ENCODE measurements at regions not wholly inside any gene's neighbourhood (a gene's known extent, or its start where the extent isn't known, plus 50 kb on each side); places are given as distances from the start of the nearest gene placed in this dataset.

DNA sequence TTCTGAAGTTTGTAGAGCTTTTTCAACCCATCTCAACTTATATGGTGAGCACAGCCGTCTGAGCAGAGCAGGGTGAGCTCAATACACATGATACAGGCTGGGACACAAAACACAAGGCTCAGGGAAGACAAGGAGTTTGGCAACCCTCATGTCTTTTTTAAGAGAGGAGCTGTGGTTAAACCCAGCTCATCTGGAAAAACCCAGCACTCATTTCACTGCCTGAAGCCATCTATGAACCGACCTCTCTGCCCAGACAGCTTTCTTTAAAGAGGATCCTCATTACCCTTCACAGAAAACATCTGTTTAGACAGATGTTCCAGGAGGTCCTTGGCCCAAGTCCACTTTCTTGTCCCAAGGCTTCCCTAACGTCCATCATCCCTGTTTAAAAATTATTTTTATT lies 170.0 kb upstream of the TSHZ3 start:
- no peak for DNase-seq
- no peak overlapping the region for H3K27ac ChIP-seq (ENCODE audit: low read length)

DNA sequence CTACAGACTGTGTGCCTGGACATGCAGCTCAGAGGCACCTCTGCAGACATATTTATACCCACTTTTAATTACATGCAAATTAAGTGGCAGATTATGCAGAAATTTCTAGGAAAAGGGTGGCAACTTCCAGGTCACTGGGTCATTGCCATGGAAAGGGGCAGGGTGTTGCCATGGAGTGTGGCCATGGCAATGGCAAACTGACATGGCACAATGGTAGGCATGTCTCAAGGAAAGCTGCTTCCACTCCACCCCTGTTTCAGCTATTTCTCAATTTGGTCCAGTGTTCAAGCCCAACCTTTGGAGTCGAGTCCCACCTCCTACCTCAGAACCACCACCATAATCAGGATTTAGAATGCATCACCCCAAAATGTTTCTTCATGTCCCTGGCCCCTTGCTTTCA lies 170.7 kb upstream of the TSHZ3 start:
- Histone ChIP-seq H3K27ac (ENCODE audit: low read length) (no peak overlapping the region), H3K4me3 (ENCODE audit: low read length) (no peak overlapping the region), H3K79me2 (ENCODE audit: low read length) (no peaks in the 10 kb centered on the region), H3K9ac (ENCODE audit: low read length) (no peak overlapping the region), H3K4me2 (ENCODE audit: low read depth, low read length) (no peak overlapping the region), H3K4me1 (ENCODE audit: low read length) (no peaks in the 10 kb centered on the region), H2AFZ (ENCODE audit: low read length) (no peak overlapping the region), H3K9me3 (replicated peaks; ENCODE audit: insufficient read depth, low read length) (no peaks in the 10 kb centered on the region), H4K20me1 (ENCODE audit: insufficient read depth, low read length) (no peaks in the 10 kb centered on the region), H3F3A (ENCODE audit: insufficient read depth, low read length) (no peaks in the 10 kb centered on the region), H3K9me2 (replicated peaks; ENCODE audit: insufficient read depth, low read length) (no peaks in the 10 kb centered on the region), H3K27me3 (replicated peaks; ENCODE audit: insufficient read depth, low read length) (peaks cover 53% of the 10 kb centered on the region), H3K36me3 (replicated peaks; ENCODE audit: insufficient read depth, low read length) (no peaks in the 10 kb centered on the region)
- DNase-seq: no peak
- TF ChIP-seq EZH2phosphoT487 (IDR thresholded peaks at IDR 0.05; ENCODE audit: low read length) (no peak), EZH2 (optimal IDR thresholded peaks at IDR 0.05; ENCODE audit: low read depth, low read length) (no peak)
- TF ChIP-seq, protein P1, sequence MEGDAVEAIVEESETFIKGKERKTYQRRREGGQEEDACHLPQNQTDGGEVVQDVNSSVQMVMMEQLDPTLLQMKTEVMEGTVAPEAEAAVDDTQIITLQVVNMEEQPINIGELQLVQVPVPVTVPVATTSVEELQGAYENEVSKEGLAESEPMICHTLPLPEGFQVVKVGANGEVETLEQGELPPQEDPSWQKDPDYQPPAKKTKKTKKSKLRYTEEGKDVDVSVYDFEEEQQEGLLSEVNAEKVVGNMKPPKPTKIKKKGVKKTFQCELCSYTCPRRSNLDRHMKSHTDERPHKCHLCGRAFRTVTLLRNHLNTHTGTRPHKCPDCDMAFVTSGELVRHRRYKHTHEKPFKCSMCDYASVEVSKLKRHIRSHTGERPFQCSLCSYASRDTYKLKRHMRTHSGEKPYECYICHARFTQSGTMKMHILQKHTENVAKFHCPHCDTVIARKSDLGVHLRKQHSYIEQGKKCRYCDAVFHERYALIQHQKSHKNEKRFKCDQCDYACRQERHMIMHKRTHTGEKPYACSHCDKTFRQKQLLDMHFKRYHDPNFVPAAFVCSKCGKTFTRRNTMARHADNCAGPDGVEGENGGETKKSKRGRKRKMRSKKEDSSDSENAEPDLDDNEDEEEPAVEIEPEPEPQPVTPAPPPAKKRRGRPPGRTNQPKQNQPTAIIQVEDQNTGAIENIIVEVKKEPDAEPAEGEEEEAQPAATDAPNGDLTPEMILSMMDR (IDR thresholded peaks at IDR 0.05; ENCODE audit: low read length): no peak

More for the DNA sequence above, 170.0 kb upstream of the TSHZ3 start:
- no peak for TF ChIP-seq EZH2phosphoT487 (IDR thresholded peaks at IDR 0.05; ENCODE audit: low read length)
- TF ChIP-seq, protein P1 (IDR thresholded peaks at IDR 0.05; ENCODE audit: low read length): no peak
- no peak for TF ChIP-seq EZH2 (optimal IDR thresholded peaks at IDR 0.05; ENCODE audit: low read depth, low read length)
- no peaks in the 10 kb centered on the region for H3K9me2 ChIP-seq (replicated peaks; ENCODE audit: insufficient read depth, low read length)
- H3K27me3 ChIP-seq (replicated peaks; ENCODE audit: insufficient read depth, low read length): peaks cover 52% of the 10 kb centered on the region
- H3K9ac ChIP-seq (ENCODE audit: low read length): no peak overlapping the region
- H3K4me2 ChIP-seq (ENCODE audit: low read depth, low read length): no peak overlapping the region
- H3K36me3 ChIP-seq (replicated peaks; ENCODE audit: insufficient read depth, low read length): no peaks in the 10 kb centered on the region
- no peaks in the 10 kb centered on the region for H4K20me1 ChIP-seq (ENCODE audit: insufficient read depth, low read length)
- no peak overlapping the region for H2AFZ ChIP-seq (ENCODE audit: low read length)
- no peaks in the 10 kb centered on the region for H3K79me2 ChIP-seq (ENCODE audit: low read length)
- no peaks in the 10 kb centered on the region for H3K9me3 ChIP-seq (replicated peaks; ENCODE audit: insufficient read depth, low read length)
- H3F3A ChIP-seq (ENCODE audit: insufficient read depth, low read length): no peaks in the 10 kb centered on the region
- H3K4me1 ChIP-seq (ENCODE audit: low read length): no peaks in the 10 kb centered on the region
- no peak overlapping the region for H3K4me3 ChIP-seq (ENCODE audit: low read length)

DNA sequence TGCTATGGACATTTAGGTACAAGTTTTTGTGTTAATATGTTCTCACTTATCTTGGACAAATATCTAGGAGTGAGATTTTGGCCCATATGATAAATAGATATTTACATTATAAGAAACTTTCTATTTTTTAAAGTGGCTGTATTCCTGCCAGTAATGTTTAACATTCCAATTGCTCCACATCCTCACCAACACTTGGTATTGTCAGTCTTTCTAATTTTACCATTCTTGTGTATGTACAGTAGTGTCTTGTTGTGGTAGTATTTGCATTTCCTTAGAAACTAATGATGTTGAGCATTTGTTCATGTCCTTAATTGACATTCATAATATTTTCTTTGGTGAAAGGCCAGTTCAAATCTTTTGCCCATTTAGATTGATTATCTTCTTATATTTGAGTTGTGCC lies 171.4 kb upstream of the TSHZ3 start:
- Histone ChIP-seq H3K4me2 (ENCODE audit: low read depth, low read length) (no peak overlapping the region), H3K9me3 (replicated peaks; ENCODE audit: insufficient read depth, low read length) (no peaks in the 10 kb centered on the region), H3K4me1 (ENCODE audit: low read length) (no peaks in the 10 kb centered on the region), H3K79me2 (ENCODE audit: low read length) (no peaks in the 10 kb centered on the region), H3F3A (ENCODE audit: insufficient read depth, low read length) (no peaks in the 10 kb centered on the region), H3K27me3 (replicated peaks; ENCODE audit: insufficient read depth, low read length) (peaks cover 46% of the 10 kb centered on the region), H3K27ac (ENCODE audit: low read length) (no peak overlapping the region), H3K4me3 (ENCODE audit: low read length) (no peak overlapping the region), H4K20me1 (ENCODE audit: insufficient read depth, low read length) (no peaks in the 10 kb centered on the region), H3K9me2 (replicated peaks; ENCODE audit: insufficient read depth, low read length) (no peaks in the 10 kb centered on the region), H2AFZ (ENCODE audit: low read length) (no peak overlapping the region), H3K36me3 (replicated peaks; ENCODE audit: insufficient read depth, low read length) (no peaks in the 10 kb centered on the region), H3K9ac (ENCODE audit: low read length) (no peak overlapping the region)
- TF ChIP-seq, protein P1 (IDR thresholded peaks at IDR 0.05; ENCODE audit: low read length): no peak
- no peak for TF ChIP-seq EZH2 (optimal IDR thresholded peaks at IDR 0.05; ENCODE audit: low read depth, low read length)
- no peak for TF ChIP-seq EZH2phosphoT487 (IDR thresholded peaks at IDR 0.05; ENCODE audit: low read length)
- no peak for DNase-seq

All from MM.1S (cell line).